ENCODE measurements at regions not wholly inside any gene's neighbourhood (a gene's known extent, or its start where the extent isn't known, plus 50 kb on each side); places are given as distances from the start of the nearest gene placed in this dataset.

DNA sequence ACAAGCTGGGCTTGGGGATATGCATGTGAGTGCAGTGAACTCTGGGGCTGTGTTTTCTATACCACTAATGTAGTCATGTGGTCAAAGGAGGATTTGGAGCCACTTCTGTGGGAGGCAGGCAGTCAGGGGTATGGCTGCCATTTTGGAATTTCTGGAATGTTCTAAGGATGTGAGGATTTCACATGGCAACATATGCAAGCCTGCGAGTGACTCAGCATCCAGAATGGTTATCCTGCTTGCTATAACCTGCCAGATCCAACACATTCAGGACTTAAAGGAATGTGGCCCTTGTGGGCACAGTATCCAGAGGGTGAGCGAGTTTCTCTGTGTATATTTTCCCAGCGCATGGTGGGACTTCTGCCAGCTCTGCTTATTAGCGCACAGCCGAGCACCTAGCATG, 249.2 kb upstream of the PWP1 start:
- FAIRE-seq = no peak
- peaks cover 0 to 2% (median 0%) of the 10 kb centered on the region in 3 donors for H3K4me1 ChIP-seq (ENCODE audit: control insufficient read depth in 3 of 3, insufficient read depth in 2 of 3, low read depth in 1 of 3, low read length in 2 of 3)
- H3K27ac ChIP-seq (ENCODE audit: low read depth in 1 of 3, low read length in 2 of 3) = no peak overlapping the region
- 91 to 94% (median 92%) methylated on average over 5 of the region's 5 CpGs for WGBS, 3 donors
- H3K9me3 ChIP-seq (ENCODE audit: control insufficient read depth in 2 of 2, insufficient read depth in 1 of 2, low read depth in 1 of 2, low read length in 1 of 2) = no peaks in the 10 kb centered on the region
- no peak for DNase-seq
- H3K27me3 ChIP-seq (ENCODE audit: control insufficient read depth in 3 of 3, insufficient read depth in 3 of 3, low read length in 3 of 3) = peaks cover 0 to 6% (median 0%) of the 10 kb centered on the region in 3 donors
- no peak overlapping the region for H3K4me3 ChIP-seq (ENCODE audit: low read depth in 1 of 3, low read length in 3 of 3)
- no peaks in the 10 kb centered on the region for H3K36me3 ChIP-seq (ENCODE audit: control insufficient read depth in 3 of 3, insufficient read depth in 2 of 3, low read depth in 1 of 3, low read length in 3 of 3)

GRCh38 chr12:107436836-107437235, 248.8 kb upstream of the PWP1 start:
- H3K36me3 ChIP-seq (ENCODE audit: control insufficient read depth in 3 of 3, insufficient read depth in 2 of 3, low read depth in 1 of 3, low read length in 3 of 3) = no peaks in the 10 kb centered on the region
- WGBS, 3 donors = 86 to 91% (median 87%) methylated on average over 4 of the region's 4 CpGs
- DNase-seq (peak in 1 of 2 donors; percentile 14), FAIRE-seq (no peak)
- H3K27me3 ChIP-seq (ENCODE audit: control insufficient read depth in 3 of 3, insufficient read depth in 3 of 3, low read length in 3 of 3) = peaks cover 0 to 6% (median 0%) of the 10 kb centered on the region in 3 donors
- no peak overlapping the region for H3K4me3 ChIP-seq (ENCODE audit: low read depth in 1 of 3, low read length in 3 of 3)
- no peak overlapping the region for H3K27ac ChIP-seq (ENCODE audit: low read depth in 1 of 3, low read length in 2 of 3)
- no peaks in the 10 kb centered on the region for H3K9me3 ChIP-seq (ENCODE audit: control insufficient read depth in 2 of 2, insufficient read depth in 1 of 2, low read depth in 1 of 2, low read length in 1 of 2)
- H3K4me1 ChIP-seq (ENCODE audit: control insufficient read depth in 3 of 3, insufficient read depth in 2 of 3, low read depth in 1 of 3, low read length in 2 of 3) = peaks cover 0 to 2% (median 0%) of the 10 kb centered on the region in 3 donors

DNA sequence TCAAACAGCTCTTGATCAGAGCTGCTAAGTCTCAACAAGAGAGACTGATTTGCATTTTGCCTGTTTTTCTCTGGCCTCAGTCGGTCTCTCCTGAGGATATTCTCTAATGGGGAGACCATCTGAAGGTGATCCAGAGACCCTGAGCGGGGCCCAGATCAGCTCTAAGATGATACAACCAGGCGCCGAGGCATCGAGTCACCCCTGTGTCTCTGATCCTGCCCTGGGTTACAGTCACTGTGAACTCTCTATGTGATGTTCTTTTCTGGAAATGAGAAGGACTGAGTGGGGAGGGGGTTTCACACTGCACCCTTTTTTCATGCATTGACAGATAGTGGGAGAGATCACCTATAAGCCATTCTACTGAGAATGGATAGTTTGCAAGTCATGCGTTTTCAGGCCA, 247.6 kb upstream of the PWP1 start:
- Histone ChIP-seq H3K36me3 (ENCODE audit: control insufficient read depth in 3 of 3, insufficient read depth in 2 of 3, low read depth in 1 of 3, low read length in 3 of 3) (no peaks in the 10 kb centered on the region), H3K9me3 (ENCODE audit: control insufficient read depth in 2 of 2, insufficient read depth in 1 of 2, low read depth in 1 of 2, low read length in 1 of 2) (no peaks in the 10 kb centered on the region), H3K4me3 (ENCODE audit: low read depth in 1 of 3, low read length in 3 of 3) (no peak overlapping the region), H3K27me3 (ENCODE audit: control insufficient read depth in 3 of 3, insufficient read depth in 3 of 3, low read length in 3 of 3) (peaks cover 0 to 6% (median 0%) of the 10 kb centered on the region in 3 donors), H3K27ac (ENCODE audit: low read depth in 1 of 3, low read length in 2 of 3) (no peak overlapping the region), H3K4me1 (ENCODE audit: control insufficient read depth in 3 of 3, insufficient read depth in 2 of 3, low read depth in 1 of 3, low read length in 2 of 3) (no peaks in the 10 kb centered on the region)
- FAIRE-seq = no peak
- WGBS, 3 donors = 88 to 94% (median 91%) methylated on average over 6 of the region's 6 CpGs
- no peak for DNase-seq

DNA sequence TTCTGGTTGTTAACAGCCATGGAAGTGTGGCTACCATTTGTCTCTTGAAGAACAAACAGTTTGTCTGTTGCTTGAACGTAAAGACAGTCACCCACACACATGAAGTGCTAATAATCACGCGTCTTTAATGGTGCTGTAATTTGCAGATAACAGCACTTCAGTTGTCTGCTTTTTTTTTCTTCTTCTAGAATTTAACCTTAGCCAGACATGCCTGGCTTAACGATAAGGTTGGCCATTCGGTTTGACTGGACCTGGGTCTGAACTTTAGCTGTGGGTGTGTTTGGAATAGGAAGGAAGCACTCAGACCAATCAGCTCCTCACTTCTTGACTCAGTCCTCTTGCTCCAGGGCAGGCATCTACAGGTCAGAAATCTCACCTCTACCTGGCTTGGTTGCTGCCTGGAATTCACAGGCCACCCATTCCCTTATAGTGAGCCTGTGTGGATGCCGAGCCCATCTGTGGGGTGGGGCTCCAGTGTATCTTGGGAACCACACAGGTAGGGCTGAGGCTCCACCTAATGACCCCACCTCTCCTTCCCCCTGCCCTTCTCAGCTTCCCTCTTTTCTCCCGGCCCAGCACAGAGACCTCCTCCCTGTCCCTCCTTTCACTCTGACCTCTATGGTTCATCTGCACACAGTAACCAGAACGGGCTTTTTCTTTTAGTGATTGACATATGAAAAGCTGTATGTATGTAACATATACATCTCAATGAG, 246.4 kb upstream of the PWP1 start:
- Histone ChIP-seq H3K27ac (ENCODE audit: low read depth in 1 of 3, low read length in 2 of 3) (peak overlapping the region in 2 of 3 donors; percentile 12 to 78), H3K27me3 (ENCODE audit: control insufficient read depth in 3 of 3, insufficient read depth in 3 of 3, low read length in 3 of 3) (peaks cover 0 to 6% (median 0%) of the 10 kb centered on the region in 3 donors), H3K9me3 (ENCODE audit: control insufficient read depth in 2 of 2, insufficient read depth in 1 of 2, low read depth in 1 of 2, low read length in 1 of 2) (no peaks in the 10 kb centered on the region), H3K36me3 (ENCODE audit: control insufficient read depth in 3 of 3, insufficient read depth in 2 of 3, low read depth in 1 of 3, low read length in 3 of 3) (no peaks in the 10 kb centered on the region), H3K4me3 (ENCODE audit: low read depth in 1 of 3, low read length in 3 of 3) (no peak overlapping the region), H3K4me1 (ENCODE audit: control insufficient read depth in 3 of 3, insufficient read depth in 2 of 3, low read depth in 1 of 3, low read length in 2 of 3) (no peaks in the 10 kb centered on the region)
- 24 to 58% (median 39%) methylated on average over 8 of the region's 8 CpGs for WGBS, 3 donors
- FAIRE-seq (no peak), DNase-seq (peak; percentile 50 to 90)

DNA sequence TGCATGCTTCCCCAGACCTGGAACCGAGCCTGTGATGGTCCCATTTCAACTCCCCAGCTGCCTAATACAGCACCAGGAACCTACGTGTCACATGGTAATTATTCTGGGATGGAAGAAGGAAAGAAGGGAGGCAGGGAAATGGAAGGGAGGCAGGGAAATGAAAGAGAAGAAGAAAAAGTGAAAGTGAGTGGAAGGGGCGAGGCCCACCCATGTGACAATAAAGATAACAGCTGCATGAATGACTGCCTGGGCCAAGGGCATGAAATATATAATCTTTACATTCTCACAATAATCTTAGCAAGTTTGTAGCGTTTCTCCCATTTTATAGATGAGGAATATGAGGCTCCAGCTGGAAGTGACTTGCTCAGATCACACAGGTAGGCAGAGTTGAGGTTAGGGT, 245.0 kb upstream of the PWP1 start:
- 25 to 54% (median 37%) methylated on average over 4 of the region's 4 CpGs for WGBS, 3 donors

DNA sequence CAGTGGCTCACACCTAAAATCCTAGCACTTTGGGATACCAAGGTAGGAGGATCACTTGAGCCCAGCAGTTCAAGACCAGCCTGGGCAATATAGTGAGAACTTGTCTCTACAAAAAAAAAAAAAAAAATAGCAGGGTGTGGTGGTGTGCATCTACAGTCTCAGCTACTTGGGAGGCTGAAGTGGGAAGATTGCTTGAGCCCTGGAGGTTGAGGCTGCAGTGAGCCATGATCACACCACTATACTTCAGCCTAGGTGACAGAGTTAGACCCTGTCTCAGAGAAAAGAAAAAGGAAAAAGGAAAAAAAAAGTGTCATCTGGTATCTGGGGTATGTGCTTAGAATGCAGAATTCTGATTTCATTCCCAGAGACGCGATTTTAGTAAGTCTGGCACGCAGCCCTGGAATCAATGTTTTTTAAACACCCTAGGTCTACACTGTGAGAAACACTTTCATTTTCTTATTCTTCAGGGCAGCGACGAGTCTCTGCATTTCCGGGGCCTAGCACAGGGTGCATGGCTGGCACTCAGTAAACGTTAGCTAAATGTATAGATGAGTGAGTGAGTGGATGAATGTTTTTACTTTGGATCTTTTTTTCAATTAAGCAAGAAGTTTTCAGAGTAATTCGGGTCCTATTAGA, 243.8 kb upstream of the PWP1 start:
- peak overlapping the region in 2 of 3 donors; percentile 8 to 50 for H3K27ac ChIP-seq (ENCODE audit: low read depth in 1 of 3, low read length in 2 of 3)
- no peaks in the 10 kb centered on the region for H3K9me3 ChIP-seq (ENCODE audit: control insufficient read depth in 2 of 2, insufficient read depth in 1 of 2, low read depth in 1 of 2, low read length in 1 of 2)
- H3K4me1 ChIP-seq (ENCODE audit: control insufficient read depth in 3 of 3, insufficient read depth in 2 of 3, low read depth in 1 of 3, low read length in 2 of 3) = no peaks in the 10 kb centered on the region
- H3K4me3 ChIP-seq (ENCODE audit: low read depth in 1 of 3, low read length in 3 of 3) = no peak overlapping the region
- H3K27me3 ChIP-seq (ENCODE audit: control insufficient read depth in 3 of 3, insufficient read depth in 3 of 3, low read length in 3 of 3) = no peaks in the 10 kb centered on the region
- no peaks in the 10 kb centered on the region for H3K36me3 ChIP-seq (ENCODE audit: control insufficient read depth in 3 of 3, insufficient read depth in 2 of 3, low read depth in 1 of 3, low read length in 3 of 3)
- FAIRE-seq = no peak
- DNase-seq = peak in 1 of 2 donors; percentile 72
- WGBS, 3 donors = 8 to 33% (median 24%) methylated on average over 8 of the region's 8 CpGs

More for the DNA sequence above, 245.0 kb upstream of the PWP1 start:
- peaks cover 0 to 3% (median 0%) of the 10 kb centered on the region in 3 donors for H3K27me3 ChIP-seq (ENCODE audit: control insufficient read depth in 3 of 3, insufficient read depth in 3 of 3, low read length in 3 of 3)
- no peak for FAIRE-seq
- peak overlapping the region in 2 of 3 donors; percentile 32 to 73 for H3K27ac ChIP-seq (ENCODE audit: low read depth in 1 of 3, low read length in 2 of 3)
- no peaks in the 10 kb centered on the region for H3K36me3 ChIP-seq (ENCODE audit: control insufficient read depth in 3 of 3, insufficient read depth in 2 of 3, low read depth in 1 of 3, low read length in 3 of 3)
- no peaks in the 10 kb centered on the region for H3K9me3 ChIP-seq (ENCODE audit: control insufficient read depth in 2 of 2, insufficient read depth in 1 of 2, low read depth in 1 of 2, low read length in 1 of 2)
- DNase-seq = peak; percentile 32 to 77
- H3K4me3 ChIP-seq (ENCODE audit: low read depth in 1 of 3, low read length in 3 of 3) = no peak overlapping the region
- no peaks in the 10 kb centered on the region for H3K4me1 ChIP-seq (ENCODE audit: control insufficient read depth in 3 of 3, insufficient read depth in 2 of 3, low read depth in 1 of 3, low read length in 2 of 3)

DNA sequence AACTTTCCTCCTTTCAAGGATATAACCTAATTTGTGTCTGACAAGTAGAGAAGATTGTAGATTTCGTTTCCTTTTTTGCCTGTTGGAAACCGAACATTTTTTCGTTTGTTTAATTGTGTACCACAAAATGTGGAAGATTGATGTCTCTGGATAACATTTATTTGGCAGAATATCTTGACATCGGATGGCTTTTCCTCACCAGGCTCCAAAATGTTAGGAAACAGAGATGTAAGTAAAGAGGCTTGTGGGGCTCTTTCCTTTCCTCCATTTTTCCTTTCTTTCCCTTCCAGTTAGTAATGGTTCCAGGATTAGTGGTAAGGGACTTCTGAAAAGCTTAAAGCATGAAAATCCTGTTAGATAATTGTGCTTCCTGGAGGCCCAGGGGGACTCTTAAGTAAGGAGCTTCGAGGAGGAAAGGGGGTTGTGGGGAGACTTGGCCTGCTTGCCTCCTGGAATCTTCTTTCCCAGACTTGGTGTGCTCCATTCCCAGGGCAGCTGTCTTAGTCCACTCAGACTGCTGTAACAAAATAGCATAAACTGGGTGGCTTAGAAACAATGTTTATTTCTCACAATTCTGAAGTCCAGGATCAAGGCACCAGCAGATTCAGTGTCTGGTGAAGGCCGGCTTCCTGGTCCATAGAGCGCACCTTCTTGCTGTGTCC, 243.1 kb upstream of the PWP1 start:
- Histone ChIP-seq H3K27me3 (ENCODE audit: control insufficient read depth in 3 of 3, insufficient read depth in 3 of 3, low read length in 3 of 3) (no peaks in the 10 kb centered on the region), H3K4me3 (ENCODE audit: low read depth in 1 of 3, low read length in 3 of 3) (no peak overlapping the region), H3K27ac (ENCODE audit: low read depth in 1 of 3, low read length in 2 of 3) (no peak overlapping the region), H3K36me3 (ENCODE audit: control insufficient read depth in 3 of 3, insufficient read depth in 2 of 3, low read depth in 1 of 3, low read length in 3 of 3) (no peaks in the 10 kb centered on the region), H3K4me1 (ENCODE audit: control insufficient read depth in 3 of 3, insufficient read depth in 2 of 3, low read depth in 1 of 3, low read length in 2 of 3) (no peaks in the 10 kb centered on the region), H3K9me3 (ENCODE audit: control insufficient read depth in 2 of 2, insufficient read depth in 1 of 2, low read depth in 1 of 2, low read length in 1 of 2) (no peaks in the 10 kb centered on the region)
- no peak for DNase-seq
- no peak for FAIRE-seq
- 50 to 60% (median 56%) methylated on average over 7 of the region's 7 CpGs for WGBS, 3 donors

- H3K4me3 ChIP-seq (ENCODE audit: low read depth in 1 of 3, low read length in 3 of 3) = no peak overlapping the region
- FAIRE-seq (no peak), DNase-seq (no peak)
- H3K4me1 ChIP-seq (ENCODE audit: control insufficient read depth in 3 of 3, insufficient read depth in 2 of 3, low read depth in 1 of 3, low read length in 2 of 3) = no peaks in the 10 kb centered on the region
- WGBS, 3 donors = 86 to 90% (median 89%) methylated on average over 10 of the region's 10 CpGs
- H3K36me3 ChIP-seq (ENCODE audit: control insufficient read depth in 3 of 3, insufficient read depth in 2 of 3, low read depth in 1 of 3, low read length in 3 of 3) = no peaks in the 10 kb centered on the region
- H3K9me3 ChIP-seq (ENCODE audit: control insufficient read depth in 2 of 2, insufficient read depth in 1 of 2, low read depth in 1 of 2, low read length in 1 of 2) = no peaks in the 10 kb centered on the region
- H3K27me3 ChIP-seq (ENCODE audit: control insufficient read depth in 3 of 3, insufficient read depth in 3 of 3, low read length in 3 of 3) = no peaks in the 10 kb centered on the region
- H3K27ac ChIP-seq (ENCODE audit: low read depth in 1 of 3, low read length in 2 of 3) = no peak overlapping the region
Measured at GRCh38 chr12:107443320-107444090, 242.1 kb upstream of the PWP1 start.

All from small intestine (tissue), 7 donors.